GM21447 (cell line): ENCODE measurements at regions not wholly inside any gene's neighbourhood (a gene's known extent, or its start where the extent isn't known, plus 50 kb on each side); places are given as distances from the start of the nearest gene placed in this dataset.
"Not testable (repeated sequence)": the region's sequence is repeated elsewhere in the genome, so short reads cannot be mapped to it uniquely, and the experiment has no call there.

ENCODE experiments used
- ATAC-seq: cut with Tn5 transposase; IDR thresholded peaks from one replicate; pipeline ENCODE4 v1.9.1; 2021; ENCODE audit not compliant: unreplicated experiment

GRCh38 chr5:115469904-115470516 lies 74.6 kb downstream of the FEM1C start:
- no peak for ATAC-seq

- no peak for ATAC-seq
Observed at GRCh38 chr5:115467628-115468027, 76.9 kb downstream of the FEM1C start.

- no peak for ATAC-seq
Observed at GRCh38 chr5:115465431-115465830, 79.1 kb downstream of the FEM1C start.

- ATAC-seq = no peak
Observed at GRCh38 chr5:115463983-115464382, 80.6 kb downstream of the FEM1C start.

- no peak for ATAC-seq
Observed at GRCh38 chr5:115461506-115462290, 82.9 kb downstream of the FEM1C start.

GRCh38 chr5:115461093-115461492 lies 83.5 kb downstream of the FEM1C start:
- ATAC-seq = no peak

- ATAC-seq = peak; percentile 63
Observed at GRCh38 chr5:115460472-115460871, 84.1 kb downstream of the FEM1C start.

- ATAC-seq = no peak
Observed at GRCh38 chr5:115459855-115460341, 84.7 kb downstream of the FEM1C start.

GRCh38 chr5:115458416-115458815 lies 86.2 kb downstream of the FEM1C start:
- no peak for ATAC-seq

GRCh38 chr5:115458003-115458409 lies 86.6 kb downstream of the FEM1C start:
- ATAC-seq = no peak

- no peak for ATAC-seq
Observed at GRCh38 chr5:115457571-115457970, 87.0 kb downstream of the FEM1C start.

- no peak for ATAC-seq
Observed at GRCh38 chr5:115456539-115457040, 88.0 kb downstream of the FEM1C start.

- ATAC-seq = no peak
Observed at GRCh38 chr5:115456056-115456455, 88.5 kb downstream of the FEM1C start.

- no peak for ATAC-seq
Observed at GRCh38 chr5:115455301-115455707, 89.3 kb downstream of the FEM1C start.

- ATAC-seq = no peak
Observed at GRCh38 chr5:115453391-115454095, 91.0 kb downstream of the FEM1C start.

GRCh38 chr5:115452536-115453235 lies 91.9 kb downstream of the FEM1C start:
- ATAC-seq = no peak

- no peak for ATAC-seq
Observed at GRCh38 chr5:115452083-115452482, 92.5 kb downstream of the FEM1C start.

GRCh38 chr5:115450741-115451140 lies 93.8 kb downstream of the FEM1C start:
- ATAC-seq = no peak

GRCh38 chr5:115448630-115449029 lies 95.9 kb downstream of the FEM1C start:
- not testable (repeated sequence) for ATAC-seq

- ATAC-seq = no peak
Observed at GRCh38 chr5:115440782-115441451, 103.7 kb downstream of the FEM1C start.
